MCF 10A (cell line): ENCODE measurements at regions not wholly inside any gene's neighbourhood (a gene's known extent, or its start where the extent isn't known, plus 50 kb on each side); places are given as distances from the start of the nearest gene placed in this dataset.

ENCODE experiments used
- BruUV-seq: library from RNA; stranded (reverse); fragments of 400-500 nt; replicated peaks from 2 replicates; lab custom pipeline; 2021; lab: Mats Ljungman, UMichigan
- CTCF ChIA-PET: fragments of 300-600 bp; sonication (Branson Sonifier 250); formaldehyde crosslinking; extraction: SDS; loops from one replicate; lab custom pipeline; 2021; ENCODE audit warnings: antibody characterized with exemption, inconsistent platforms; lab: Yijun Ruan, JAX
- POLR2A ChIA-PET: fragments of 300-600, 350-650 bp; sonication (Branson Sonifier 250); formaldehyde crosslinking; extraction: SDS; loops from one replicate; lab custom pipeline; 2020; ENCODE audit warnings: antibody characterized with exemption, inconsistent platforms; lab: Yijun Ruan, JAX
- DNase-seq: peaks from one replicate; pipeline ENCODE4 v3.0.0-alpha.2; 2018; ENCODE audit not compliant: unreplicated experiment
- H3K27ac Mint-ChIP-seq: one replicate; pipeline ENCODE4 v1.8.0; 2022; ENCODE audit warnings: mild to moderate bottlenecking, low read depth, mixed read lengths; ENCODE audit not compliant: unreplicated experiment
- H3K27me3 Mint-ChIP-seq: one replicate; pipeline ENCODE4 v1.8.0; 2022; ENCODE audit warnings: mixed read lengths; ENCODE audit not compliant: insufficient read depth, unreplicated experiment
- H3K36me3 Mint-ChIP-seq: one replicate; pipeline ENCODE4 v1.8.0; 2022; ENCODE audit warnings: mild to moderate bottlenecking, moderate library complexity, mixed read lengths; ENCODE audit not compliant: insufficient read depth, unreplicated experiment
- H3K4me1 Mint-ChIP-seq: one replicate; pipeline ENCODE4 v1.8.0; 2022; ENCODE audit warnings: mixed read lengths; ENCODE audit not compliant: insufficient read depth, unreplicated experiment
- H3K4me3 Mint-ChIP-seq: one replicate; pipeline ENCODE4 v1.8.0; 2022; ENCODE audit warnings: mild to moderate bottlenecking, moderate library complexity, mixed read lengths; ENCODE audit not compliant: unreplicated experiment
- H3K9me3 Mint-ChIP-seq: one replicate; pipeline ENCODE4 v1.8.0; 2022; ENCODE audit warnings: mixed read lengths; ENCODE audit not compliant: unreplicated experiment
- intact Hi-C: fragments of 100-400 bp; cut with micrococcal nuclease; formaldehyde crosslinking; loops from 2 replicates; pipeline ENCODE4 v1.14.1; 2022
- TF ChIP-seq, protein P1 (sequence below): fragments of 200-600 bp; IDR thresholded peaks from one replicate; pipeline ENCODE4 v1.8.0; 2022; ENCODE audit warnings: antibody characterized with exemption, mild to moderate bottlenecking; ENCODE audit not compliant: unreplicated experiment

GRCh38 chr5:5572010-5572865, 149.8 kb downstream of the ICE1 start:
- POLR2A ChIA-PET: no interaction called here
- no peaks in the 10 kb centered on the region for H3K36me3 Mint-ChIP-seq
- CTCF ChIA-PET: interaction anchor here (0.7 kb wide), 1 partner anchor 967 kb away, joined by 3 read pairs; no protein-coding TSS in a partner anchor
- TF ChIP-seq, protein P1, sequence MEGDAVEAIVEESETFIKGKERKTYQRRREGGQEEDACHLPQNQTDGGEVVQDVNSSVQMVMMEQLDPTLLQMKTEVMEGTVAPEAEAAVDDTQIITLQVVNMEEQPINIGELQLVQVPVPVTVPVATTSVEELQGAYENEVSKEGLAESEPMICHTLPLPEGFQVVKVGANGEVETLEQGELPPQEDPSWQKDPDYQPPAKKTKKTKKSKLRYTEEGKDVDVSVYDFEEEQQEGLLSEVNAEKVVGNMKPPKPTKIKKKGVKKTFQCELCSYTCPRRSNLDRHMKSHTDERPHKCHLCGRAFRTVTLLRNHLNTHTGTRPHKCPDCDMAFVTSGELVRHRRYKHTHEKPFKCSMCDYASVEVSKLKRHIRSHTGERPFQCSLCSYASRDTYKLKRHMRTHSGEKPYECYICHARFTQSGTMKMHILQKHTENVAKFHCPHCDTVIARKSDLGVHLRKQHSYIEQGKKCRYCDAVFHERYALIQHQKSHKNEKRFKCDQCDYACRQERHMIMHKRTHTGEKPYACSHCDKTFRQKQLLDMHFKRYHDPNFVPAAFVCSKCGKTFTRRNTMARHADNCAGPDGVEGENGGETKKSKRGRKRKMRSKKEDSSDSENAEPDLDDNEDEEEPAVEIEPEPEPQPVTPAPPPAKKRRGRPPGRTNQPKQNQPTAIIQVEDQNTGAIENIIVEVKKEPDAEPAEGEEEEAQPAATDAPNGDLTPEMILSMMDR: no peak
- intact Hi-C loops: no loop called here
- H3K4me3 Mint-ChIP-seq: no peak overlapping the region
- H3K27ac Mint-ChIP-seq: no peak overlapping the region
- no peaks in the 10 kb centered on the region for H3K4me1 Mint-ChIP-seq
- H3K27me3 Mint-ChIP-seq: peaks cover 20% of the 10 kb centered on the region
- H3K9me3 Mint-ChIP-seq: no peaks in the 10 kb centered on the region
- no peak for DNase-seq
- BruUV-seq: no TSS peak

GRCh38 chr5:5570646-5571045, 148.2 kb downstream of the ICE1 start:
- POLR2A ChIA-PET: no interaction called here
- Mint-ChIP-seq H3K27ac (no peak overlapping the region), H3K4me1 (no peaks in the 10 kb centered on the region), H3K36me3 (no peaks in the 10 kb centered on the region), H3K9me3 (no peaks in the 10 kb centered on the region), H3K27me3 (peaks cover 20% of the 10 kb centered on the region), H3K4me3 (no peak overlapping the region)
- no TSS peak for BruUV-seq
- intact Hi-C loops: no loop called here
- CTCF ChIA-PET: interaction anchor here (0.6 to 1.1 kb wide), 2 partner anchors 24 to 48 kb away, joined by 3 read pairs; no protein-coding TSS in a partner anchor
- TF ChIP-seq, protein P1: no peak
- no peak for DNase-seq

DNA sequence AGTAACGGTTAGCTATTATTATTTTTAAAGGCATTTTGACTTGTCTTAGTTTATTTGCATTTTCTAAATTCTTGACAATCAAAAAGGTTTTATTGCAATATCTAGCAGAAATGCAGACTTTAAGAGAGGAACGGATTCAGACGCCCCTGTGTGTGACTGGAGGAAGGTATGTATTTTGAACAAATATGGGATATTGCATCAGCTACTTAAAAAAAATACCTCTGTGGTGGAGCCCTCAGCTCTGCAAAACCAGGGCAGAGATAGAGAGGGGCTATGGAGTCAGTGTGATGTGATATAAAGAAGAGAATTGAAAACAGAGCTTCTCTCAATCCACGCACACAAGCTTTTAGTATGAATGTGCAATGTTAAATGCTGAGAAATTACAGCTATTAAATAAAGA, 142.4 kb downstream of the ICE1 start:
- POLR2A ChIA-PET: no interaction called here
- BruUV-seq: no TSS peak
- CTCF ChIA-PET: no interaction called here
- Mint-ChIP-seq H3K27ac (no peak overlapping the region), H3K27me3 (no peaks in the 10 kb centered on the region), H3K36me3 (no peaks in the 10 kb centered on the region), H3K4me3 (no peak overlapping the region), H3K4me1 (no peaks in the 10 kb centered on the region), H3K9me3 (no peaks in the 10 kb centered on the region)
- TF ChIP-seq, protein P1: no peak
- no peak for DNase-seq
- intact Hi-C loops: no loop called here

- no peak overlapping the region for H3K4me3 Mint-ChIP-seq
- H3K4me1 Mint-ChIP-seq: no peaks in the 10 kb centered on the region
- intact Hi-C loops: no loop called here
- no peak for DNase-seq
- ChIA-PET POLR2A (no interaction called here), CTCF (no interaction called here)
- TF ChIP-seq, protein P1: no peak
- H3K27me3 Mint-ChIP-seq: peaks cover 14% of the 10 kb centered on the region
- no peaks in the 10 kb centered on the region for H3K36me3 Mint-ChIP-seq
- BruUV-seq: no TSS peak
- no peaks in the 10 kb centered on the region for H3K9me3 Mint-ChIP-seq
- H3K27ac Mint-ChIP-seq: no peak overlapping the region
These were observed 137.5 kb downstream of the ICE1 start for GRCh38 chr5:5560016-5560415.
